ENCODE measurements at regions not wholly inside any gene's neighbourhood (a gene's known extent, or its start where the extent isn't known, plus 50 kb on each side); places are given as distances from the start of the nearest gene placed in this dataset.
A peak's percentile ranks its signal among the peaks of the same experiment; 100 is the strongest.

DNA sequence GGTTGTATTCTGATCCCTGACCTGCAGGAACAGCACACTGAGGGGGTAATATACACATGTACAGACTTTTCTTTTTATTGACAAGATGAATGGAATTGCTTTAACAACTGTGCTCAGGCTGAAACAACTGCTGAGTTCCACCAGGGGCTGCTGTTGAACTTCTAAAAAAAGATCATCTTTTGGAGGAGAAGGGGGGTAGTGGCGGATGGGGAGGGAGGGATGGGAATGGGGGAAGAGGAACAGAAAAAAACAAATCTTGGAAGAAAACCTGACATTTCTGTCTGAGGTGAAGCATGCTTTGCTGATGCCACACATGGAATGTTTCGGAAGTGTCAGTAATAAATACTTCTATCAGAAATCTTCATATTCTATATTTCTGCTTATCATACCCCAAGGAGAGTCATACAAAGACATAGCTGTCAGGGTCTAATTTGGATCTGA, 75.0 kb downstream of the RWDD3 start:
- Histone ChIP-seq H3K27ac (ENCODE audit: extremely low read length, insufficient read depth, low read length) (no peak overlapping the region), H3K4me1 (ENCODE audit: insufficient read depth, low read length) (no peaks in the 10 kb centered on the region), H3K9me3 (ENCODE audit: low read length) (no peaks in the 10 kb centered on the region), H3K4me2 (ENCODE audit: low read depth, low read length) (no peak overlapping the region), H3K27me3 (ENCODE audit: control insufficient read depth in 1 of 2, insufficient read depth in 2 of 2, low read length in 2 of 2) (no peaks in the 10 kb centered on the region), H3K4me3 (replicated peaks in 1 of 3; ENCODE audit: insufficient read depth in 1 of 3, low read depth in 2 of 3, low read length in 3 of 3) (no peak overlapping the region), H3K36me3 (replicated peaks in 1 of 2; ENCODE audit: control insufficient read depth in 1 of 2, insufficient read depth in 2 of 2, low read length in 2 of 2) (no peaks in the 10 kb centered on the region), H3K9ac (ENCODE audit: insufficient read depth, low read depth, low read length) (no peak overlapping the region), H4K20me1 (ENCODE audit: insufficient read depth, low read length) (no peaks in the 10 kb centered on the region), H3K79me2 (ENCODE audit: insufficient read depth, low read length) (no peaks in the 10 kb centered on the region), H2AFZ (ENCODE audit: low read length) (no peak overlapping the region)
- FAIRE-seq: peak; percentile 46
- ChIA-PET CTCF (ENCODE audit: low intra/inter-chr PET ratio, low total read pairs) (no interaction called here), POLR2A (no interaction called here)
- peak; percentile 86 for ATAC-seq
- WGBS (ENCODE audit: low lambda C conversion rate): 25% methylated on average over 2 of the region's 2 CpGs
- in situ Hi-C loops (cut with HindIII; ENCODE audit: extremely low pct_ligation_motif_present, low pct_unique_long_range_greater_than_20kb): no loop called here
- BruUV-seq (replicated peaks): no TSS peak
- intact Hi-C loops (cut with micrococcal nuclease; ENCODE audit: unreplicated experiment): loop anchor here (1.0 to 2.0 kb wide), 3 partner anchors 158 to 1536 kb away; no protein-coding TSS in a partner anchor
- peak; percentile 32 for DNase-seq (ENCODE audit: low spot score)
- TF ChIP-seq, protein P1, sequence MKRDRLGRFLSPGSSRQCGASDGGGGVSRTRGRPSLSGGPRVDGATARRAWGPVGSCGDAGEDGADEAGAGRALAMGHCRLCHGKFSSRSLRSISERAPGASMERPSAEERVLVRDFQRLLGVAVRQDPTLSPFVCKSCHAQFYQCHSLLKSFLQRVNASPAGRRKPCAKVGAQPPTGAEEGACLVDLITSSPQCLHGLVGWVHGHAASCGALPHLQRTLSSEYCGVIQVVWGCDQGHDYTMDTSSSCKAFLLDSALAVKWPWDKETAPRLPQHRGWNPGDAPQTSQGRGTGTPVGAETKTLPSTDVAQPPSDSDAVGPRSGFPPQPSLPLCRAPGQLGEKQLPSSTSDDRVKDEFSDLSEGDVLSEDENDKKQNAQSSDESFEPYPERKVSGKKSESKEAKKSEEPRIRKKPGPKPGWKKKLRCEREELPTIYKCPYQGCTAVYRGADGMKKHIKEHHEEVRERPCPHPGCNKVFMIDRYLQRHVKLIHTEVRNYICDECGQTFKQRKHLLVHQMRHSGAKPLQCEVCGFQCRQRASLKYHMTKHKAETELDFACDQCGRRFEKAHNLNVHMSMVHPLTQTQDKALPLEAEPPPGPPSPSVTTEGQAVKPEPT (CRISPR knock-in tag; IDR thresholded peaks at IDR 0.05; ENCODE audit: low read depth): no peak
- TF ChIP-seq, protein P2, sequence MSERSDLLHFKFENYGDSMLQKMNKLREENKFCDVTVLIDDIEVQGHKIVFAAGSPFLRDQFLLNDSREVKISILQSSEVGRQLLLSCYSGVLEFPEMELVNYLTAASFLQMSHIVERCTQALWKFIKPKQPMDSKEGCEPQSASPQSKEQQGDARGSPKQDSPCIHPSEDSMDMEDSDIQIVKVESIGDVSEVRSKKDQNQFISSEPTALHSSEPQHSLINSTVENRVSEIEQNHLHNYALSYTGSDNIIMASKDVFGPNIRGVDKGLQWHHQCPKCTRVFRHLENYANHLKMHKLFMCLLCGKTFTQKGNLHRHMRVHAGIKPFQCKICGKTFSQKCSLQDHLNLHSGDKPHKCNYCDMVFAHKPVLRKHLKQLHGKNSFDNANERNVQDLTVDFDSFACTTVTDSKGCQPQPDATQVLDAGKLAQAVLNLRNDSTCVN (CRISPR knock-in tag; IDR thresholded peaks at IDR 0.05; ENCODE audit: borderline replicate concordance): no peak
- TF ChIP-seq, protein P3, sequence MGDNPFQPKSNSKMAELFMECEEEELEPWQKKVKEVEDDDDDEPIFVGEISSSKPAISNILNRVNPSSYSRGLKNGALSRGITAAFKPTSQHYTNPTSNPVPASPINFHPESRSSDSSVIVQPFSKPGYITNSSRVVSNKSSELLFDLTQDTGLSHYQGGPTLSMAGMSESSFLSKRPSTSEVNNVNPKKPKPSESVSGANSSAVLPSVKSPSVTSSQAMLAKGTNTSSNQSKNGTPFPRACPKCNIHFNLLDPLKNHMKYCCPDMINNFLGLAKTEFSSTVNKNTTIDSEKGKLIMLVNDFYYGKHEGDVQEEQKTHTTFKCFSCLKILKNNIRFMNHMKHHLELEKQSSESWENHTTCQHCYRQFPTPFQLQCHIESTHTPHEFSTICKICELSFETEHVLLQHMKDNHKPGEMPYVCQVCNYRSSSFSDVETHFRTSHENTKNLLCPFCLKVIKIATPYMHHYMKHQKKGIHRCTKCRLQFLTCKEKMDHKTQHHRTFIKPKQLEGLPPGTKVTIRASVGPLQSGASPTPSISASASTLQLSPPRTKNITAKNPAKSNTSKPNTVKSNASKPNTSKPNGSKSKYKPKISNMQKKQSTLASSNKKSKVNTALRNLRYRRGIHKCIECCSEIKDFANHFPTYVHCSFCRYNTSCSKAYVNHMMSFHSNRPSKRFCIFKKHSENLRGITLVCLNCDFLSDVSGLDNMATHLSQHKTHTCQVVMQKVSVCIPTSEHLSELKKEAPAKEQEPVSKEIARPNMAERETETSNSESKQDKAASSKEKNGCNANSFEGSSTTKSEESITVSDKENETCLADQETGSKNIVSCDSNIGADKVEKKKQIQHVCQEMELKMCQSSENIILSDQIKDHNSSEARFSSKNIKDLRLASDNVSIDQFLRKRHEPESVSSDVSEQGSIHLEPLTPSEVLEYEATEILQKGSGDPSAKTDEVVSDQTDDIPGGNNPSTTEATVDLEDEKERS (CRISPR knock-in tag; IDR thresholded peaks at IDR 0.05): no peak
- TF ChIP-seq TCF7 (IDR thresholded peaks at IDR 0.05; ENCODE audit: low read depth) (no peak), ZNF451 (CRISPR knock-in tag; IDR thresholded peaks at IDR 0.05) (no peak), HNRNPK (IDR thresholded peaks at IDR 0.05; ENCODE audit: low read depth, low read length, poor library complexity, severe bottlenecking) (peak; percentile 86), ZFP90 (CRISPR knock-in tag; IDR thresholded peaks at IDR 0.05; ENCODE audit: borderline replicate concordance) (no peak), ZNF780A (CRISPR knock-in tag; IDR thresholded peaks at IDR 0.05) (no peak), SMC3 (IDR thresholded peaks at IDR 0.05; ENCODE audit: low read length) (peak; percentile 56), STAG1 (CRISPR knock-in tag; IDR thresholded peaks at IDR 0.05) (peak; percentile 63)
- TF ChIP-seq, protein P4, sequence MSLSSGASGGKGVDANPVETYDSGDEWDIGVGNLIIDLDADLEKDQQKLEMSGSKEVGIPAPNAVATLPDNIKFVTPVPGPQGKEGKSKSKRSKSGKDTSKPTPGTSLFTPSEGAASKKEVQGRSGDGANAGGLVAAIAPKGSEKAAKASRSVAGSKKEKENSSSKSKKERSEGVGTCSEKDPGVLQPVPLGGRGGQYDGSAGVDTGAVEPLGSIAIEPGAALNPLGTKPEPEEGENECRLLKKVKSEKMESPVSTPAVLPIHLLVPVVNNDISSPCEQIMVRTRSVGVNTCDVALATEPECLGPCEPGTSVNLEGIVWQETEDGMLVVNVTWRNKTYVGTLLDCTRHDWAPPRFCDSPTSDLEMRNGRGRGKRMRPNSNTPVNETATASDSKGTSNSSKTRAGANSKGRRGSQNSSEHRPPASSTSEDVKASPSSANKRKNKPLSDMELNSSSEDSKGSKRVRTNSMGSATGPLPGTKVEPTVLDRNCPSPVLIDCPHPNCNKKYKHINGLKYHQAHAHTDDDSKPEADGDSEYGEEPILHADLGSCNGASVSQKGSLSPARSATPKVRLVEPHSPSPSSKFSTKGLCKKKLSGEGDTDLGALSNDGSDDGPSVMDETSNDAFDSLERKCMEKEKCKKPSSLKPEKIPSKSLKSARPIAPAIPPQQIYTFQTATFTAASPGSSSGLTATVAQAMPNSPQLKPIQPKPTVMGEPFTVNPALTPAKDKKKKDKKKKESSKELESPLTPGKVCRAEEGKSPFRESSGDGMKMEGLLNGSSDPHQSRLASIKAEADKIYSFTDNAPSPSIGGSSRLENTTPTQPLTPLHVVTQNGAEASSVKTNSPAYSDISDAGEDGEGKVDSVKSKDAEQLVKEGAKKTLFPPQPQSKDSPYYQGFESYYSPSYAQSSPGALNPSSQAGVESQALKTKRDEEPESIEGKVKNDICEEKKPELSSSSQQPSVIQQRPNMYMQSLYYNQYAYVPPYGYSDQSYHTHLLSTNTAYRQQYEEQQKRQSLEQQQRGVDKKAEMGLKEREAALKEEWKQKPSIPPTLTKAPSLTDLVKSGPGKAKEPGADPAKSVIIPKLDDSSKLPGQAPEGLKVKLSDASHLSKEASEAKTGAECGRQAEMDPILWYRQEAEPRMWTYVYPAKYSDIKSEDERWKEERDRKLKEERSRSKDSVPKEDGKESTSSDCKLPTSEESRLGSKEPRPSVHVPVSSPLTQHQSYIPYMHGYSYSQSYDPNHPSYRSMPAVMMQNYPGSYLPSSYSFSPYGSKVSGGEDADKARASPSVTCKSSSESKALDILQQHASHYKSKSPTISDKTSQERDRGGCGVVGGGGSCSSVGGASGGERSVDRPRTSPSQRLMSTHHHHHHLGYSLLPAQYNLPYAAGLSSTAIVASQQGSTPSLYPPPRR (CRISPR knock-in tag; IDR thresholded peaks at IDR 0.05; ENCODE audit: borderline replicate concordance): no peak
